Kidney epithelial cell (primary cell): ENCODE measurements at regions not wholly inside any gene's neighbourhood (a gene's known extent, or its start where the extent isn't known, plus 50 kb on each side); places are given as distances from the start of the nearest gene placed in this dataset.
A peak's percentile ranks its signal among the peaks of the same experiment; 100 is the strongest.

Source experiments
- DNase-seq: peaks from one replicate; pipeline ENCODE4 v3.0.0-alpha.2; 2010; ENCODE audit warnings: low read depth
- H3K27me3 ChIP-seq: 2 replicates; pipeline ENCODE4 v1.6.0; 2011; ENCODE audit warnings: low read length; ENCODE audit not compliant: control insufficient read depth, insufficient read depth
- H3K36me3 ChIP-seq: 2 replicates; pipeline ENCODE4 v1.5.1; 2011; ENCODE audit warnings: low read length; ENCODE audit not compliant: control insufficient read depth, insufficient read depth
- H3K4me3 ChIP-seq: 2 replicates; pipeline ENCODE4 v1.5.1; 2011; ENCODE audit warnings: low read depth, mild to moderate bottlenecking, control low read depth, low read length
- TF ChIP-seq, protein P1 (sequence below): IDR thresholded peaks from 2 replicates; pipeline ENCODE4 v1.5.1; 2011; ENCODE audit warnings: mild to moderate bottlenecking, moderate library complexity, low read length, control low read depth, inconsistent platforms; ENCODE audit not compliant: insufficient read depth, poor library complexity, severe bottlenecking

DNA sequence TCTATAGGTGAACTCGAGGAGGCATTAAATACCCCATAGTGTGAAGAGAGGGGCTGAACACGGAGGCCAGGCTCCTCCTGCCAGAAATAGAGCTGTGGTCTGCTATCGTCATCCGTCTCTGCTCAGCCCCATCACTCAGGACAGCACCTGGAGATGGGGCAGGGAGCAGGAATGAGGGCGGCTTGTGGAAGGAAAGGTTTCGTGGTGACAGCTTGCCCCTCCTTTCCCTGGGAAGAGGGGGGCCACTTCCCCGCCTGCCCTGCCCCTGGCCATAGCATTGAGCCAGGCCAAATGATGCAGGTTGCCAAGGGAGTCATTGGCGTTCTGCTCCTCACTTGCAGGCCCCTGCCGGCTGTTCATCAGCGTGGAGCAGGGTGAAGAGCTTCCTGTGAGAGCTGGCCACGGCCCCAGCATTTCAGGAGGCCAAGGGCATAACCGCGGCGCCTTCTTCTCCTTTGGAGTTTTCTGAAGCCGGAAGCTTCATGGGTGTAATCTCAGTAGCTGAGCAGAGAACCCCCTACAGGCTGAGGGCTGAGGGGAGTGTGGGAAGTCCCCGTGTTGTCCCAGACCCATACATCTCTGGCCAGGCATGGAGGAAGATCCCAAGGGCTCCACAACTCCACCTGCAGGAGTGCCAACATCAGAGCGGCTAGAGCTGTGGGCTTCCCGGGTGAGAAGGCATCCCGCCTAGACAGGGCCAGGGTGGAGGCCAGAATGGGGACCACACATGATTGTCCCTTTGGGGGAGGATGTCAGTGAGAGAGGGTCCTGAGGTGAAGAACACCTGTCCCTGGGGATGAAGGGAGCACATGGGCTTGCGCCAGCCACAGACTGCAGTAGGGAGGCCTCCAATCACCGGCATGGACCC, 112.5 kb upstream of the GLI2 start:
- no peak overlapping the region for H3K4me3 ChIP-seq
- TF ChIP-seq, protein P1, sequence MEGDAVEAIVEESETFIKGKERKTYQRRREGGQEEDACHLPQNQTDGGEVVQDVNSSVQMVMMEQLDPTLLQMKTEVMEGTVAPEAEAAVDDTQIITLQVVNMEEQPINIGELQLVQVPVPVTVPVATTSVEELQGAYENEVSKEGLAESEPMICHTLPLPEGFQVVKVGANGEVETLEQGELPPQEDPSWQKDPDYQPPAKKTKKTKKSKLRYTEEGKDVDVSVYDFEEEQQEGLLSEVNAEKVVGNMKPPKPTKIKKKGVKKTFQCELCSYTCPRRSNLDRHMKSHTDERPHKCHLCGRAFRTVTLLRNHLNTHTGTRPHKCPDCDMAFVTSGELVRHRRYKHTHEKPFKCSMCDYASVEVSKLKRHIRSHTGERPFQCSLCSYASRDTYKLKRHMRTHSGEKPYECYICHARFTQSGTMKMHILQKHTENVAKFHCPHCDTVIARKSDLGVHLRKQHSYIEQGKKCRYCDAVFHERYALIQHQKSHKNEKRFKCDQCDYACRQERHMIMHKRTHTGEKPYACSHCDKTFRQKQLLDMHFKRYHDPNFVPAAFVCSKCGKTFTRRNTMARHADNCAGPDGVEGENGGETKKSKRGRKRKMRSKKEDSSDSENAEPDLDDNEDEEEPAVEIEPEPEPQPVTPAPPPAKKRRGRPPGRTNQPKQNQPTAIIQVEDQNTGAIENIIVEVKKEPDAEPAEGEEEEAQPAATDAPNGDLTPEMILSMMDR: no peak
- H3K36me3 ChIP-seq: no peaks in the 10 kb centered on the region
- no peaks in the 10 kb centered on the region for H3K27me3 ChIP-seq
- DNase-seq: no peak

DNA sequence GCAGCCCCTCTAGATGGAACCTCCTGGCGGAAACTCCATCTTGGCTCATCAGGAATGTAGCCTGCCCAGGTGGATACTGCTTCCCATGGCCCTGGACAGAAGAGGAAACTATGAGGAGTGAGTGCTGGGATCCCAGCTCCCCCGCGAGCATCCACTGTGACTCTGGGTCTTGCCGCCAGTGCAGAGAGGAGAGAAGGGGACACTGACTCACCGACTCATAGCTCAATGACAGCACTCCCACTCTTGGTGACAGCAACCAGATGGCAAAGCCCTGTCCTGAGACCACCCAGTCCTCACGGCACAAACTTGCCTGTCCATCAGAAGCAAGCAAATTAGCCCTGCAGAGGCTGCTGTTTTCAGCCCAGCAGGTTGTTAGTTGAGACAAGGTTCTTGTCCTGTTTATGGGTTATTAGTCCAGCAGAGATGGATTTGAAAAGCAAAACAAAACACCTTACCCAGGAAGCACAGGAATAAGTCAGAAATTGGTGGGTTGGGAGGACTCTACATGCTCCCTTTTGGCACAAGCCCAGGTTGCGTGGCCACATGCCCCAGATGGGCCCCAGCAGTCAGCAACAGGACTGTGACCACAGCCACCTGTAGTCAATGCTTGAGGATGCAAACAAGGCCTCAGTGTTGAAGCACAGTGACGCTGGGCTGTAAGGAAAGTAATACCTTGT, 111.5 kb upstream of the GLI2 start:
- Histone ChIP-seq H3K36me3 (no peaks in the 10 kb centered on the region), H3K4me3 (no peak overlapping the region), H3K27me3 (no peaks in the 10 kb centered on the region)
- DNase-seq: no peak
- TF ChIP-seq, protein P1: no peak

DNA sequence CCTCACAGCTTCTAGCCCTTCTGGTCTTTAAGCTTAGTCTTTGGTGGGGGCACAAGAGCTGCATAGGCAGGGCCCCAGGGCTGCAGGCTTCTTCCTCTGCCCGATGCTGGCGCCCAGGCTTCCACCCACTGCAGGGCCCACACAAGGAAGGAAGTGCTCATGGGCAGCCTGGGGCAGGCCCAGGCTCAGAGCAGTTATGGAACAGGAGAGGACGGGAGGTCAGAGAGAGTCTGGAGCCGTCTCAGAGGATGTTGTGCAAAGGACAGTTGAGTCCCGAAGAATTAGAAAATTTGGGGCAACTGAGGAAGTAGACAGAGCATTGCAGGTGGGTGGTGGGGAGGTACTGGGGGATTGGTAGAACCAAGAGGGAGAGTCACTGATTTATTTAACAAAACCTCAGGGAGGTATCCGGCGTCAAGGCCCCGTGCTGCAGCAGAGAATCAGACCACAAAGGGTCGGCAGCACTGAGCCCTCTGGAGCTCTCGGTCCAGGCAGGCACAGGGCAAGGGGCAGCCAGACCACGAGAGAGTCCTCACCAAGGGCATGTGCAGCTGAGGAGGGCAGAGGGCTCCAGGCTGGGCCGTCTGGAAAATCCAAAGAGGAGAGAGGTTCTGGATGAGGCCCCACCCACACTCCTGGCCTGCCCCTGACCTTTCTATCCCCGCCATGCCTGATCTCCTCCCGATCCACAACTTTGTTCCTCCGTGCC, 110.8 kb upstream of the GLI2 start:
- H3K4me3 ChIP-seq: no peak overlapping the region
- H3K36me3 ChIP-seq: no peaks in the 10 kb centered on the region
- no peak for DNase-seq
- H3K27me3 ChIP-seq: no peaks in the 10 kb centered on the region
- TF ChIP-seq, protein P1: no peak

DNA sequence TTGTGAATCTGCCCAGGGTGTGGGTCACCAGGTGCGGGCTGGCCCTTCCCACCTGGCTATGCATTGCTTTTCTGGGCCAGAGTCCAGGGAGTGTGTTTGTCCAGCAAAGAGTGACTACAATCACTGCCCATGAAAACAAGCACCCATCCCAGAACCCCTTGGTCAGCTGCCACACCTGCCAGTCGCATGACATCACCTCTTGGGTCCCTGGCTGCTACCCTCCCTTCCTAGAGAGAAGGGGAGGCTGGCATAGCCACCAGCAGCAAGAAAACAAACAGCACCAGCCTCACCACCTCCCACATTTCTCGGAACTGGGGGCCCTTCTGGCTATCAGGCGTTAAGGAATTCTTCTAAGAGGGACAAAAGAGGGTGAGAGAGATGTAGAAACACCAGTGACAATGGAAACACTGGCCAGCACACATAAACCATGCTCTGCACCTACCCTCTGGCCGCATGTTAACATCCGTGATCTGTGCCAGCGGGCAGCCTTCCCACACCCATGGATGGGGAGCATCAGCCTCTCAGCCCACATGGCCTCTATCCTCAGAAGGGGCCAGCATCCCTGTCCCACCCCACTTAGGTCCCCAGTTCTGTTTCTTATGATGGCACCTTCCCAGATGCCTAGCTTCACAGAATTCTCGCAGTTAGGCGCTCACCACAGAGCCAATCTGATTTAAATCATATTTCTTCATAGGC, 109.7 kb upstream of the GLI2 start:
- DNase-seq: peak; percentile 64
- H3K36me3 ChIP-seq: no peaks in the 10 kb centered on the region
- peaks cover 4% of the 10 kb centered on the region for H3K27me3 ChIP-seq
- no peak overlapping the region for H3K4me3 ChIP-seq
- TF ChIP-seq, protein P1: no peak

DNA sequence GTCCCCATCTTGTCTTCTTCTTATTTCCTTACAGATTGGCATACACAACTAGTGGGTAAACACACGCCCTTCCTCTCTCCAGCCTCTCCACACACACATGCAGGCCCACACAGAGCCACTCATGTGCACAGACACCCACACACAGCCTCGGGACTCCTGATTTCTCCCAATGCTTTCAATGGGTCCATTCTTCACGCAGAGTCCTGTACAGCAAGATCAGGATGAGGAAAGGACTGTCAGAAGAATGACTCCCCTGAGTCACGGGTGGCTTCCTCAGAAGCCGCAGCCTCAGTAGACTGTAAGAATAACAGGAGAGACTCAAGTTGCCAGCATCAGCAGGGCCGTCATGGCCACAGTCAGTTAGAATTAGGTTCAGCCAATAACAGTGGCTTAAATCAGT, 109.1 kb upstream of the GLI2 start:
- peak; percentile 47 for DNase-seq
- TF ChIP-seq, protein P1: no peak
- Histone ChIP-seq H3K27me3 (peaks cover 4% of the 10 kb centered on the region), H3K36me3 (no peaks in the 10 kb centered on the region), H3K4me3 (no peak overlapping the region)
